GM12878 (cell line): ENCODE measurements at regions not wholly inside any gene's neighbourhood (a gene's known extent, or its start where the extent isn't known, plus 50 kb on each side); places are given as distances from the start of the nearest gene placed in this dataset.

Source experiments
- ATAC-seq: fragments of 200-7000 bp; cut with Tn5 transposase; 3 replicates; pipeline ENCODE4 v1.9.1; 2020; ENCODE audit warnings: mild to moderate bottlenecking, moderate library complexity
- BruUV-seq: library from RNA; stranded (reverse); fragments of 400-500 nt; replicated peaks from 2 replicates; lab custom pipeline; 2021; lab: Mats Ljungman, UMichigan
- CTCF ChIA-PET: fragments of 300-600 bp; sonication (Branson Sonifier 250); formaldehyde crosslinking; extraction: SDS; loops from one replicate; lab custom pipeline; 2021; ENCODE audit warnings: inconsistent platforms; lab: Yijun Ruan, JAX
- POLR2A ChIA-PET: fragments of 350-600 bp; formaldehyde crosslinking; extraction: SDS; loops from one replicate; lab custom pipeline; 2021; ENCODE audit warnings: inconsistent platforms; lab: Charles Lee
- RAD21 ChIA-PET: fragments of 300-600 bp; sonication (Branson Sonifier 250); formaldehyde crosslinking; loops from one replicate; lab custom pipeline; 2023; ENCODE audit warnings: antibody characterized with exemption; ENCODE audit not compliant: unreplicated experiment; lab: Charles Lee
- SMC1A ChIA-PET: fragments of 300-600 bp; sonication (Branson Sonifier 250); formaldehyde crosslinking; loops from one replicate; lab custom pipeline; 2023; ENCODE audit not compliant: unreplicated experiment, uncharacterized antibody; lab: Charles Lee
- DNase-seq: peaks from one replicate; pipeline ENCODE4 v3.0.0-alpha.2; 2011; ENCODE audit warnings: low read depth, low spot score
- FAIRE-seq: peaks from 3 replicates; lab custom pipeline; 2011; peaks lifted over from hg19 to GRCh38; lab: Jason Lieb, UNC
- H2AFZ ChIP-seq: 2 replicates; pipeline ENCODE4 v1.6.0; 2011; ENCODE audit warnings: low read depth, low read length, control low read depth; ENCODE audit not compliant: control insufficient read depth
- H3K27ac ChIP-seq: 2 replicates; pipeline ENCODE4 v1.5.1; 2011; ENCODE audit warnings: control low read depth; ENCODE audit not compliant: control insufficient read depth, insufficient read depth
- H3K27me3 ChIP-seq, 2 experiments: replicated peaks in 1 of 2; 2 replicates each; pipeline versions ENCODE4 v1.6.0 to v1.6.1; 2011; ENCODE audit warnings: low read length in 1 of 2; ENCODE audit not compliant: control insufficient read depth in 2 of 2, insufficient read depth in 2 of 2
- H3K36me3 ChIP-seq, 2 experiments: 2 replicates each; pipeline ENCODE4 v1.5.1; 2011; ENCODE audit warnings: low read length in 1 of 2; ENCODE audit not compliant: control insufficient read depth in 2 of 2, insufficient read depth in 2 of 2
- H3K4me1 ChIP-seq: 2 replicates; pipeline ENCODE4 v1.6.1; 2011; ENCODE audit warnings: mild to moderate bottlenecking, low read length, moderate library complexity, mixed read lengths; ENCODE audit not compliant: control insufficient read depth, insufficient read depth
- H3K4me2 ChIP-seq: 2 replicates; pipeline ENCODE4 v1.6.0; 2011; ENCODE audit warnings: control low read depth; ENCODE audit not compliant: control insufficient read depth, insufficient read depth
- H3K4me3 ChIP-seq: fragments of 200-600 bp; sonication (generic); 2 replicates; pipeline ENCODE4 v1.5.1; 2016
- H3K79me2 ChIP-seq: 2 replicates; pipeline ENCODE4 v1.6.0; 2011; ENCODE audit warnings: low read length; ENCODE audit not compliant: control insufficient read depth, insufficient read depth
- H3K9ac ChIP-seq: 2 replicates; pipeline ENCODE4 v1.8.0; 2011; ENCODE audit warnings: low read length, control low read depth, mixed read lengths; ENCODE audit not compliant: control insufficient read depth, insufficient read depth
- H3K9me3 ChIP-seq: replicated peaks from 3 replicates; pipeline ENCODE4 v1.5.1; 2011; ENCODE audit warnings: mild to moderate bottlenecking, low read length; ENCODE audit not compliant: control insufficient read depth, insufficient read depth
- H4K20me1 ChIP-seq: 2 replicates; pipeline ENCODE4 v1.6.0; 2011; ENCODE audit not compliant: control insufficient read depth, insufficient read depth
- BCLAF1 ChIP-seq: fragments of 450-650 bp; IDR thresholded peaks from 2 replicates; pipeline ENCODE4 v1.6.1; 2017; ENCODE audit warnings: antibody characterized with exemption, mild to moderate bottlenecking, moderate library complexity
- CBX3 ChIP-seq: fragments of 200-600 bp; sonication (generic); IDR thresholded peaks from 2 replicates; pipeline ENCODE4 v1.6.1; 2016; ENCODE audit warnings: low read depth, borderline replicate concordance
- NFIC ChIP-seq: IDR thresholded peaks from 2 replicates; pipeline ENCODE4 v1.6.1; 2012; ENCODE audit warnings: low read depth, mild to moderate bottlenecking, inconsistent platforms, low read length, moderate library complexity
- STAT3 ChIP-seq: IDR thresholded peaks from 2 replicates; pipeline ENCODE4 v1.6.1; 2011; ENCODE audit warnings: low read depth, low read length, improper control_type of control experiment
- WGBS: methylation state at CpG from one replicate; pipeline ENCODE4 v1.1.6; 2016; ENCODE audit warnings: low lambda C conversion rate; ENCODE audit not compliant: insufficient replicate concordance, insufficient coverage; ENCODE audit errors: missing lambda C conversion rate; 5-methylcytosine and 5-hydroxymethylcytosine counted together
- in situ Hi-C: fragments of 300-500 bp; cut with MboI; formaldehyde crosslinking; loops from 9 replicates; pipeline ENCODE4 v1.14.3; 2018; ENCODE audit warnings: mixed read lengths
- intact Hi-C: fragments of 100-400 bp; cut with micrococcal nuclease; formaldehyde crosslinking; loops from one replicate; pipeline ENCODE4 v1.14.2; 2022; ENCODE audit not compliant: unreplicated experiment

DNA sequence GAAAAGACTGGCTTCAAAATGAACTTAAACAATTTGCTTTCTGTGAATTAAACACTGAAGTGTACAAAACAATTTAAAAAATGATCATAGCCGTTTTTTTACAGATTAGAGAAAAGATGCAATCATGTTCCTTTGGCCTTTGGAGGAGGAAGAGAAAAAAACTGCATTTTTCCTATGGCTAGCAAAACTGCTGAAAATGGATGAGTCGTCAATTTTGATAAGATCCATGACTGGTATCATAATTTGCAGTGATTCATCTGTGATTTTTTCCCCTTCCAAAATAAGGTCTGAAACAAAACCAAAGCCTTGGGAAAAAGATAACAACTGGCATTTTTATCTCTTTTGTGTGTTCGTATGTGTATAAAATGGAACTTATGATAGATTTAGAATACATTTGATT is 255.6 kb upstream of the SATB1 start (continued):
- TF ChIP-seq BCLAF1, result no peak
- TF ChIP-seq, all 136 proteins: peak for 0

GRCh38 chr3:18679238-18679637 is 254.1 kb upstream of the SATB1 start:
- H3K4me1 ChIP-seq, result no peaks in the 10 kb centered on the region
- no peak for FAIRE-seq
- CTCF ChIA-PET, result interaction anchor here (0.7 kb wide), 1 partner anchor 79 kb away, joined by 3 read pairs; no protein-coding TSS in a partner anchor

More at GRCh38 chr3:18679238-18679637, 254.1 kb upstream of the SATB1 start:
- DNase-seq (no peak), ATAC-seq (no peak)
- Histone ChIP-seq H3K36me3 (no peaks in the 10 kb centered on the region), H3K9me3 (no peaks in the 10 kb centered on the region; the same call in 2 of the 3 replicates), H3K9ac (no peak overlapping the region), H2AFZ (no peak overlapping the region), H4K20me1 (no peaks in the 10 kb centered on the region), H3K27ac (no peak overlapping the region), H3K4me2 (no peak overlapping the region), H3K27me3 (no peaks in the 10 kb centered on the region), H3K4me3 (no peak overlapping the region), H3K79me2 (no peaks in the 10 kb centered on the region)
- intact Hi-C loops, result no loop called here
- in situ Hi-C loops, result no loop called here
- ChIA-PET SMC1A (interaction anchor here (0.9 kb wide), 1 partner anchor 10 kb away, joined by 3 read pairs; no protein-coding TSS in a partner anchor), POLR2A (no interaction called here), RAD21 (no interaction called here)
- 13% methylated on average over 4 of the region's 4 CpGs for WGBS
- TF ChIP-seq CBX3 (no peak), STAT3 (no peak), NFIC (no peak)
- no TSS peak for BruUV-seq
